GM23338 (cell line): ENCODE measurements at regions not wholly inside any gene's neighbourhood (a gene's known extent, or its start where the extent isn't known, plus 50 kb on each side); places are given as distances from the start of the nearest gene placed in this dataset.

Experiments used
- ATAC-seq: fragments of 200-7000 bp; cut with Tn5 transposase; 3 replicates; pipeline ENCODE4 v1.9.1; 2020
- DNase-seq: peaks from one replicate; pipeline ENCODE4 v3.0.0-alpha.2; 2015; ENCODE audit warnings: low spot score
- H2AFZ ChIP-seq: fragments of 200-600 bp; sonication (generic); 2 replicates; pipeline ENCODE4 v1.8.0; 2016; ENCODE audit warnings: antibody characterized with exemption, mild to moderate bottlenecking, moderate library complexity
- H3F3A ChIP-seq: fragments of 200-600 bp; sonication (generic); replicated peaks from 2 replicates; pipeline ENCODE4 v1.8.0; 2017; ENCODE audit warnings: antibody characterized with exemption, mixed run types, low read depth
- H3K27ac ChIP-seq: fragments of 200-600 bp; sonication (generic); 2 replicates; pipeline ENCODE4 v1.6.1; 2016; ENCODE audit warnings: low read depth
- H3K27me3 ChIP-seq: fragments of 200-600 bp; sonication (generic); 2 replicates; pipeline ENCODE4 v1.8.0; 2016; ENCODE audit warnings: mild to moderate bottlenecking, mixed run types, moderate library complexity; ENCODE audit not compliant: insufficient read depth
- H3K36me3 ChIP-seq: fragments of 200-600 bp; sonication (generic); 2 replicates; pipeline ENCODE4 v1.8.0; 2016; ENCODE audit warnings: mild to moderate bottlenecking; ENCODE audit not compliant: insufficient read depth
- H3K4me1 ChIP-seq: fragments of 200-600 bp; sonication (generic); 2 replicates; pipeline ENCODE4 v1.8.0; 2016; ENCODE audit warnings: mild to moderate bottlenecking, moderate library complexity; ENCODE audit not compliant: insufficient read depth
- H3K4me2 ChIP-seq: fragments of 200-600 bp; sonication (generic); 2 replicates; pipeline ENCODE4 v1.7.1; 2017; ENCODE audit warnings: mixed run types
- H3K4me3 ChIP-seq: fragments of 200-600 bp; sonication (generic); 2 replicates; pipeline ENCODE4 v1.6.1; 2016; ENCODE audit warnings: mixed run types
- H3K79me2 ChIP-seq: fragments of 200-600 bp; sonication (generic); replicated peaks from 2 replicates; pipeline ENCODE4 v1.8.0; 2017; ENCODE audit warnings: mild to moderate bottlenecking; ENCODE audit not compliant: insufficient read depth
- H3K9me2 ChIP-seq: fragments of 200-600 bp; sonication (generic); 2 replicates; pipeline ENCODE4 v1.8.0; 2017; ENCODE audit not compliant: insufficient read depth
- H4K20me1 ChIP-seq: fragments of 200-600 bp; sonication (generic); replicated peaks from 2 replicates; pipeline ENCODE4 v1.8.0; 2017; ENCODE audit warnings: mild to moderate bottlenecking; ENCODE audit not compliant: insufficient read depth
- H3K27ac Mint-ChIP-seq: 2 replicates; pipeline ENCODE4 v1.8.0; 2020; ENCODE audit warnings: inconsistent platforms, mild to moderate bottlenecking, moderate library complexity, mixed read lengths
- H3K27me3 Mint-ChIP-seq: 3 replicates; pipeline ENCODE4 v1.8.0; 2022; ENCODE audit warnings: low read depth, mild to moderate bottlenecking, moderate library complexity, mixed read lengths, inconsistent platforms; ENCODE audit not compliant: insufficient read depth, poor library complexity
- H3K36me3 Mint-ChIP-seq: 3 replicates; pipeline ENCODE4 v1.8.0; 2021; ENCODE audit warnings: low read depth, mild to moderate bottlenecking, inconsistent platforms, moderate library complexity, mixed read lengths
- H3K4me1 Mint-ChIP-seq: 3 replicates; pipeline ENCODE4 v1.8.0; 2020; ENCODE audit warnings: mild to moderate bottlenecking, inconsistent platforms, mixed read lengths
- H3K4me3 Mint-ChIP-seq: 3 replicates; pipeline ENCODE4 v1.8.0; 2021; ENCODE audit warnings: moderate library complexity, mild to moderate bottlenecking, inconsistent platforms, mixed read lengths
- H3K9me3 Mint-ChIP-seq: 3 replicates; pipeline ENCODE4 v1.8.0; 2020; ENCODE audit warnings: moderate library complexity, mild to moderate bottlenecking, inconsistent platforms, mixed read lengths
- CREB1 ChIP-seq: fragments of 250-450 bp; sonication (Bioruptor Pico); IDR thresholded peaks from 2 replicates; pipeline ENCODE4 v1.5.0; 2020; ENCODE audit warnings: low read depth, mild to moderate bottlenecking, moderate library complexity
- CTCF ChIP-seq, 2 experiments: fragments of 200-600 bp in 1 of 2; sonication (generic) in 1 of 2; conservative IDR thresholded peaks; 2 replicates each; pipeline versions ENCODE4 v1.5.1 to v1.6.1; 2016 to 2017; ENCODE audit warnings: antibody characterized with exemption in 2 of 2, low read depth in 2 of 2, mild to moderate bottlenecking in 2 of 2, moderate library complexity in 1 of 2
- ETS1 ChIP-seq: IDR thresholded peaks from 2 replicates; pipeline ENCODE4 v1.6.1; 2016; ENCODE audit warnings: antibody characterized with exemption
- EZH2 ChIP-seq: fragments of 200-600 bp; sonication (generic); IDR thresholded peaks from one replicate; pipeline ENCODE4 v1.8.0; 2017; ENCODE audit warnings: antibody characterized with exemption, mild to moderate bottlenecking, low read depth; ENCODE audit not compliant: unreplicated experiment
- JUNB ChIP-seq: IDR thresholded peaks from one replicate; pipeline ENCODE4 v1.6.1; 2016; ENCODE audit warnings: antibody characterized with exemption; ENCODE audit not compliant: unreplicated experiment
- NANOG ChIP-seq: IDR thresholded peaks from 2 replicates; pipeline ENCODE4 v1.6.1; 2016; ENCODE audit warnings: antibody characterized with exemption, borderline replicate concordance
- POLR2AphosphoS5 ChIP-seq: IDR thresholded peaks from 2 replicates; pipeline ENCODE4 v1.6.1; 2016; ENCODE audit warnings: antibody characterized with exemption, low read depth
- STAT1 ChIP-seq: IDR thresholded peaks from one replicate; pipeline ENCODE4 v1.6.1; 2016; ENCODE audit warnings: antibody characterized with exemption; ENCODE audit not compliant: unreplicated experiment
- ZNF114 ChIP-seq: fragments of 250-450 bp; sonication (Bioruptor Pico); IDR thresholded peaks from 2 replicates; pipeline ENCODE4 v1.5.0; 2020; ENCODE audit warnings: mild to moderate bottlenecking, moderate library complexity
- ZNF331 ChIP-seq: fragments of 250-450 bp; sonication (Bioruptor Pico); IDR thresholded peaks from 2 replicates; pipeline ENCODE4 v1.5.0; 2020; ENCODE audit warnings: low read depth, mild to moderate bottlenecking, moderate library complexity
- ZNF462 ChIP-seq: fragments of 250-450 bp; sonication (Bioruptor Pico); IDR thresholded peaks from 2 replicates; pipeline ENCODE4 v1.5.0; 2020; ENCODE audit warnings: mild to moderate bottlenecking, moderate library complexity

GRCh38 chr2:78077633-78078032 is 555.5 kb upstream of the LRRTM4 start:
- H2AFZ ChIP-seq = peak overlapping the region; percentile 24; the same call in 1 of the 2 replicates

GRCh38 chr2:78082555-78082954 is 560.4 kb upstream of the LRRTM4 start:
- H3K27ac Mint-ChIP-seq = no peak overlapping the region
- no peak overlapping the region for H3K4me3 ChIP-seq
- no peaks in the 10 kb centered on the region for H3K36me3 Mint-ChIP-seq
- H3K9me2 ChIP-seq = no peaks in the 10 kb centered on the region
- H3F3A ChIP-seq = no peaks in the 10 kb centered on the region
- peaks cover 1% of the 10 kb centered on the region for H3K27me3 Mint-ChIP-seq
- H3K9me3 Mint-ChIP-seq = no peaks in the 10 kb centered on the region; the same call in 2 of the 3 replicates
- no peaks in the 10 kb centered on the region for H3K4me1 ChIP-seq
- no peak overlapping the region for H3K4me3 Mint-ChIP-seq
- no peaks in the 10 kb centered on the region for H3K27me3 ChIP-seq
- ATAC-seq (no peak), DNase-seq (no peak)
- no peak overlapping the region for H2AFZ ChIP-seq
- peaks cover 17% of the 10 kb centered on the region; the same call in 2 of the 3 replicates for H3K4me1 Mint-ChIP-seq
- H3K79me2 ChIP-seq = no peaks in the 10 kb centered on the region
- H3K27ac ChIP-seq = no peak overlapping the region
- H3K36me3 ChIP-seq = no peaks in the 10 kb centered on the region
- no peak overlapping the region for H3K4me2 ChIP-seq
- H4K20me1 ChIP-seq = no peaks in the 10 kb centered on the region
- TF ChIP-seq ETS1 (no peak), ZNF462 (no peak), EZH2 (no peak), STAT1 (no peak), ZNF114 (CRISPR knock-in tag) (no peak), NANOG (no peak), ZNF331 (no peak), CTCF (conservative IDR thresholded peaks at IDR 0.05; ENCODE audit: low read depth in 2 of 2) (no peak)

More at GRCh38 chr2:78077633-78078032, 555.5 kb upstream of the LRRTM4 start:
- Histone ChIP-seq H3K9me2 (no peaks in the 10 kb centered on the region), H3K79me2 (no peaks in the 10 kb centered on the region), H4K20me1 (no peaks in the 10 kb centered on the region), H3K36me3 (no peaks in the 10 kb centered on the region), H3K4me2 (no peak overlapping the region), H3K4me3 (no peak overlapping the region), H3K27ac (no peak overlapping the region), H3K4me1 (no peaks in the 10 kb centered on the region), H3K27me3 (no peaks in the 10 kb centered on the region), H3F3A (no peaks in the 10 kb centered on the region)
- no peak overlapping the region for H3K27ac Mint-ChIP-seq
- H3K27me3 Mint-ChIP-seq = peaks cover 2% of the 10 kb centered on the region
- no peaks in the 10 kb centered on the region; the same call in 2 of the 3 replicates for H3K36me3 Mint-ChIP-seq
- ATAC-seq (no peak), DNase-seq (no peak)
- H3K4me3 Mint-ChIP-seq = no peak overlapping the region
- TF ChIP-seq POLR2AphosphoS5 (no peak), CREB1 (no peak), ETS1 (no peak), STAT1 (no peak), ZNF331 (no peak), NANOG (no peak), JUNB (no peak), ZNF114 (CRISPR knock-in tag) (no peak)
- peaks cover 17% of the 10 kb centered on the region; the same call in 2 of the 3 replicates for H3K4me1 Mint-ChIP-seq
- H3K9me3 Mint-ChIP-seq = no peaks in the 10 kb centered on the region
